OCI-LY7 (cell line): ENCODE measurements at regions not wholly inside any gene's neighbourhood (a gene's known extent, or its start where the extent isn't known, plus 50 kb on each side); places are given as distances from the start of the nearest gene placed in this dataset.

Experiments
- CTCF ChIP-seq: fragments of 200-600 bp; sonication (generic); conservative IDR thresholded peaks from 2 replicates; pipeline ENCODE4 v1.5.1; 2014; ENCODE audit warnings: mild to moderate bottlenecking, antibody characterized with exemption, low read length, moderate library complexity, mixed read lengths
- EZH2phosphoT487 ChIP-seq: fragments of 200-600 bp; sonication (generic); IDR thresholded peaks from 2 replicates; pipeline ENCODE4 v1.6.1; 2018; ENCODE audit warnings: low read depth, borderline replicate concordance, mild to moderate bottlenecking, mixed run types, antibody characterized with exemption, low read length, moderate library complexity, mixed read lengths

GRCh38 chr2:144774809-144775208 lies 254.9 kb upstream of the ZEB2 start:
- TF ChIP-seq CTCF (no peak), EZH2phosphoT487 (no peak)
